T-helper 17 cell (primary cell): ENCODE measurements at regions not wholly inside any gene's neighbourhood (a gene's known extent, or its start where the extent isn't known, plus 50 kb on each side); places are given as distances from the start of the nearest gene placed in this dataset.

ENCODE experiments used
- ATAC-seq: fragments of 150-1000 bp; cut with Tn5 transposase; 2 replicates; pipeline ENCODE4 v1.10.0; 2021; ENCODE audit warnings: mild to moderate bottlenecking, moderate library complexity
- DNase-seq, 3 donors: peaks; one replicate each; pipeline versions ENCODE4 v3.0.0 to v3.0.0-alpha.2; 2020 to 2021
- H3K9me3 ChIP-seq: one replicate; pipeline ENCODE4 v1.7.0; 2013; ENCODE audit warnings: low read length, mild to moderate bottlenecking; ENCODE audit not compliant: control insufficient read depth, poor library complexity, severe bottlenecking
- H3K27ac Mint-ChIP-seq: one replicate; pipeline ENCODE4 v1.8.0; 2022; ENCODE audit warnings: mild to moderate bottlenecking, moderate library complexity, mixed read lengths
- H3K27me3 Mint-ChIP-seq: one replicate; pipeline ENCODE4 v1.8.0; 2022; ENCODE audit warnings: mixed read lengths
- H3K36me3 Mint-ChIP-seq: one replicate; pipeline ENCODE4 v1.8.0; 2022; ENCODE audit warnings: low read depth, mixed read lengths
- H3K4me1 Mint-ChIP-seq: one replicate; pipeline ENCODE4 v1.8.0; 2022; ENCODE audit warnings: mild to moderate bottlenecking, mixed read lengths
- H3K4me3 Mint-ChIP-seq: one replicate; pipeline ENCODE4 v1.8.0; 2022; ENCODE audit warnings: mild to moderate bottlenecking, moderate library complexity, mixed read lengths

- no peak for DNase-seq
- no peaks in the 10 kb centered on the region for H3K9me3 ChIP-seq
- Mint-ChIP-seq H3K4me3 (no peak overlapping the region), H3K27me3 (peaks cover 25% of the 10 kb centered on the region), H3K27ac (no peak overlapping the region), H3K4me1 (no peaks in the 10 kb centered on the region), H3K36me3 (no peaks in the 10 kb centered on the region)
- no peak for ATAC-seq
Observed at GRCh38 chr16:88296437-88297177, 86.2 kb upstream of the ZNF469 start.

GRCh38 chr16:88297178-88297720, 85.5 kb upstream of the ZNF469 start:
- H3K4me1 Mint-ChIP-seq, result no peaks in the 10 kb centered on the region
- H3K27ac Mint-ChIP-seq, result no peak overlapping the region
- ATAC-seq (no peak), DNase-seq (no peak)
- H3K36me3 Mint-ChIP-seq, result no peaks in the 10 kb centered on the region
- peaks cover 30% of the 10 kb centered on the region for H3K27me3 Mint-ChIP-seq
- no peaks in the 10 kb centered on the region for H3K9me3 ChIP-seq
- no peak overlapping the region for H3K4me3 Mint-ChIP-seq

- H3K9me3 ChIP-seq, result no peaks in the 10 kb centered on the region
- no peak overlapping the region for H3K27ac Mint-ChIP-seq
- no peaks in the 10 kb centered on the region for H3K4me1 Mint-ChIP-seq
- H3K27me3 Mint-ChIP-seq, result peaks cover 31% of the 10 kb centered on the region
- H3K36me3 Mint-ChIP-seq, result no peaks in the 10 kb centered on the region
- no peak overlapping the region for H3K4me3 Mint-ChIP-seq
- ATAC-seq, result no peak
- DNase-seq, result no peak
Observed at GRCh38 chr16:88298181-88298832, 84.5 kb upstream of the ZNF469 start.

GRCh38 chr16:88298833-88299745, 83.7 kb upstream of the ZNF469 start:
- no peaks in the 10 kb centered on the region for H3K9me3 ChIP-seq
- Mint-ChIP-seq H3K36me3 (no peaks in the 10 kb centered on the region), H3K27me3 (peaks cover 36% of the 10 kb centered on the region), H3K27ac (no peak overlapping the region), H3K4me1 (no peaks in the 10 kb centered on the region), H3K4me3 (no peak overlapping the region)
- DNase-seq (no peak), ATAC-seq (no peak)

GRCh38 chr16:88299751-88300462, 82.9 kb upstream of the ZNF469 start:
- H3K4me1 Mint-ChIP-seq, result no peaks in the 10 kb centered on the region
- H3K9me3 ChIP-seq, result no peaks in the 10 kb centered on the region
- H3K27me3 Mint-ChIP-seq, result peaks cover 30% of the 10 kb centered on the region
- ATAC-seq (no peak), DNase-seq (no peak)
- no peak overlapping the region for H3K27ac Mint-ChIP-seq
- no peaks in the 10 kb centered on the region for H3K36me3 Mint-ChIP-seq
- H3K4me3 Mint-ChIP-seq, result no peak overlapping the region

- H3K9me3 ChIP-seq, result no peaks in the 10 kb centered on the region
- DNase-seq, result no peak
- ATAC-seq, result no peak
- Mint-ChIP-seq H3K36me3 (no peaks in the 10 kb centered on the region), H3K4me1 (no peaks in the 10 kb centered on the region), H3K27me3 (peaks cover 30% of the 10 kb centered on the region), H3K4me3 (no peak overlapping the region), H3K27ac (no peak overlapping the region)
Observed at GRCh38 chr16:88300463-88300835, 82.3 kb upstream of the ZNF469 start.

GRCh38 chr16:88301431-88301830, 81.3 kb upstream of the ZNF469 start:
- Mint-ChIP-seq H3K4me3 (no peak overlapping the region), H3K27ac (no peak overlapping the region), H3K27me3 (peaks cover 30% of the 10 kb centered on the region), H3K36me3 (no peaks in the 10 kb centered on the region), H3K4me1 (no peaks in the 10 kb centered on the region)
- DNase-seq, result no peak
- ATAC-seq, result no peak
- no peaks in the 10 kb centered on the region for H3K9me3 ChIP-seq

GRCh38 chr16:88301886-88302285, 80.9 kb upstream of the ZNF469 start:
- no peaks in the 10 kb centered on the region for H3K4me1 Mint-ChIP-seq
- H3K4me3 Mint-ChIP-seq, result no peak overlapping the region

GRCh38 chr16:88302666-88303065, 80.1 kb upstream of the ZNF469 start:
- Mint-ChIP-seq H3K4me1 (no peaks in the 10 kb centered on the region), H3K27me3 (peaks cover 25% of the 10 kb centered on the region), H3K27ac (no peak overlapping the region), H3K36me3 (no peaks in the 10 kb centered on the region), H3K4me3 (no peak overlapping the region)
- H3K9me3 ChIP-seq, result no peaks in the 10 kb centered on the region
- ATAC-seq (no peak), DNase-seq (no peak)

More at GRCh38 chr16:88301886-88302285, 80.9 kb upstream of the ZNF469 start:
- DNase-seq, result no peak
- no peak for ATAC-seq
- Mint-ChIP-seq H3K27ac (no peak overlapping the region), H3K36me3 (no peaks in the 10 kb centered on the region), H3K27me3 (peaks cover 30% of the 10 kb centered on the region)
- H3K9me3 ChIP-seq, result no peaks in the 10 kb centered on the region

GRCh38 chr16:88303405-88303804, 79.4 kb upstream of the ZNF469 start:
- Mint-ChIP-seq H3K27me3 (peaks cover 25% of the 10 kb centered on the region), H3K4me3 (no peak overlapping the region), H3K4me1 (no peaks in the 10 kb centered on the region), H3K27ac (no peak overlapping the region), H3K36me3 (no peaks in the 10 kb centered on the region)
- no peak for ATAC-seq
- DNase-seq, result no peak
- H3K9me3 ChIP-seq, result no peaks in the 10 kb centered on the region

GRCh38 chr16:88303890-88304819, 78.6 kb upstream of the ZNF469 start:
- no peaks in the 10 kb centered on the region for H3K9me3 ChIP-seq
- H3K27me3 Mint-ChIP-seq, result peaks cover 33% of the 10 kb centered on the region
- no peak for ATAC-seq

GRCh38 chr16:88305176-88305575, 77.6 kb upstream of the ZNF469 start:
- Mint-ChIP-seq H3K36me3 (no peaks in the 10 kb centered on the region), H3K4me1 (no peaks in the 10 kb centered on the region), H3K4me3 (no peak overlapping the region), H3K27ac (no peak overlapping the region), H3K27me3 (peaks cover 32% of the 10 kb centered on the region)
- no peaks in the 10 kb centered on the region for H3K9me3 ChIP-seq
- ATAC-seq (no peak), DNase-seq (no peak)

More at GRCh38 chr16:88303890-88304819, 78.6 kb upstream of the ZNF469 start:
- Mint-ChIP-seq H3K36me3 (no peaks in the 10 kb centered on the region), H3K4me1 (no peaks in the 10 kb centered on the region), H3K27ac (no peak overlapping the region), H3K4me3 (no peak overlapping the region)
- no peak for DNase-seq
